ENCODE measurements at regions not wholly inside any gene's neighbourhood (a gene's known extent, or its start where the extent isn't known, plus 50 kb on each side); places are given as distances from the start of the nearest gene placed in this dataset.

DNA sequence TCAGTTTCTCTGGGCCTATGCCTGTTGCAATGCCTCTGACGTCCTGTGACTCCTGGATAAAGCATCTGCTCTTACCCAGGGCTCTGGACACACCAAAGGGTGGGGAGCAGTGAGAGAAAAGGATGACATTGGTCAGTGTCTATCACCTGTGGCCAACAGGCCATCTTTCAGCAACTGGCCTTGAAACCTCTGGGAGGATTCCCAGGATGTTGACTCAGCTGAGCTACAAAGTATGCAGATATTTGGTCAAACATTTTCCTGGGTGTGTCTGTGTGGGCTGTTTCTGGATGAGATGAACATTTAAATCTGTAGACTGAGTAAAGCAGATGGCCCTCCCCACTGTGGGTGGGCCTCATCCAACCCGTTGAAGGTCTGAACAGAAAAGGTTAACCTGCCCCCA lies 149.9 kb downstream of the SPATA19 start:
- TF ChIP-seq, protein P1, sequence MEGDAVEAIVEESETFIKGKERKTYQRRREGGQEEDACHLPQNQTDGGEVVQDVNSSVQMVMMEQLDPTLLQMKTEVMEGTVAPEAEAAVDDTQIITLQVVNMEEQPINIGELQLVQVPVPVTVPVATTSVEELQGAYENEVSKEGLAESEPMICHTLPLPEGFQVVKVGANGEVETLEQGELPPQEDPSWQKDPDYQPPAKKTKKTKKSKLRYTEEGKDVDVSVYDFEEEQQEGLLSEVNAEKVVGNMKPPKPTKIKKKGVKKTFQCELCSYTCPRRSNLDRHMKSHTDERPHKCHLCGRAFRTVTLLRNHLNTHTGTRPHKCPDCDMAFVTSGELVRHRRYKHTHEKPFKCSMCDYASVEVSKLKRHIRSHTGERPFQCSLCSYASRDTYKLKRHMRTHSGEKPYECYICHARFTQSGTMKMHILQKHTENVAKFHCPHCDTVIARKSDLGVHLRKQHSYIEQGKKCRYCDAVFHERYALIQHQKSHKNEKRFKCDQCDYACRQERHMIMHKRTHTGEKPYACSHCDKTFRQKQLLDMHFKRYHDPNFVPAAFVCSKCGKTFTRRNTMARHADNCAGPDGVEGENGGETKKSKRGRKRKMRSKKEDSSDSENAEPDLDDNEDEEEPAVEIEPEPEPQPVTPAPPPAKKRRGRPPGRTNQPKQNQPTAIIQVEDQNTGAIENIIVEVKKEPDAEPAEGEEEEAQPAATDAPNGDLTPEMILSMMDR (conservative IDR thresholded peaks at IDR 0.05; ENCODE audit: low read length): no peak
- TF ChIP-seq EZH2phosphoT487 (IDR thresholded peaks at IDR 0.05; ENCODE audit: borderline replicate concordance, low read depth, low read length): no peak

Data from OCI-LY7 (cell line).